Right lobe of liver (tissue), 4 donors: ENCODE measurements at regions not wholly inside any gene's neighbourhood (a gene's known extent, or its start where the extent isn't known, plus 50 kb on each side); places are given as distances from the start of the nearest gene placed in this dataset.

Source experiments
- POLR2A ChIP-seq: fragments of 450-650 bp; IDR thresholded peaks from one replicate; pipeline ENCODE4 v1.6.1; 2017; ENCODE audit warnings: antibody characterized with exemption, mild to moderate bottlenecking
- TF ChIP-seq, protein P1 (sequence below), 4 donors: fragments of 200-600 bp in 3 of 4; fragments of 450-650 bp in 1 of 4; IDR thresholded peaks; one replicate each; pipeline versions ENCODE4 v1.5.1 to v1.8.0; 2016 to 2022; ENCODE audit warnings: antibody characterized with exemption in 4 of 4, mild to moderate bottlenecking in 2 of 4
- donor health status: DM: no; HTN: no; CAD: no.
- donor health status: DM: no; HTN: no; CAD: no.
- donor health status: DM: no; HTN: yes; CAD: no.

DNA sequence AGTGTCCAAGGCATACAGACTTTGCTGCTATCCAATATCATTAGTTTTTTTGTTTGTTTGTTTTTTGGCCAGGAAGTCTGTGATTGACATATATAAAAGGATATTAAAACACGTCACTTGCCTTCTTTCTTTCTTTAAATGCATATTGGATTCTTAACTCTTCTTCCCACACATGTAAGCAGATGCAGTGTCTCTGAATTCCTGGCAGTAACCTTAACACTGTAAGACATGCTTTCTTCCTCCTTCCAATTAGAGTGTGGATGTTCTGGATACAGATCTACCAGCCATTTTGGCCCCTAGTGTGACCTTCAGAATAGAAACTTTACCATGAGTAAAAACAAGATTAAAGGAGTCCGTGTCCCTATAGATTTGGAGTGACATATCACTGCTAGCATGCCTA, 967.4 kb upstream of the PRR20A start:
- TF ChIP-seq POLR2A = no peak
- TF ChIP-seq, protein P1, sequence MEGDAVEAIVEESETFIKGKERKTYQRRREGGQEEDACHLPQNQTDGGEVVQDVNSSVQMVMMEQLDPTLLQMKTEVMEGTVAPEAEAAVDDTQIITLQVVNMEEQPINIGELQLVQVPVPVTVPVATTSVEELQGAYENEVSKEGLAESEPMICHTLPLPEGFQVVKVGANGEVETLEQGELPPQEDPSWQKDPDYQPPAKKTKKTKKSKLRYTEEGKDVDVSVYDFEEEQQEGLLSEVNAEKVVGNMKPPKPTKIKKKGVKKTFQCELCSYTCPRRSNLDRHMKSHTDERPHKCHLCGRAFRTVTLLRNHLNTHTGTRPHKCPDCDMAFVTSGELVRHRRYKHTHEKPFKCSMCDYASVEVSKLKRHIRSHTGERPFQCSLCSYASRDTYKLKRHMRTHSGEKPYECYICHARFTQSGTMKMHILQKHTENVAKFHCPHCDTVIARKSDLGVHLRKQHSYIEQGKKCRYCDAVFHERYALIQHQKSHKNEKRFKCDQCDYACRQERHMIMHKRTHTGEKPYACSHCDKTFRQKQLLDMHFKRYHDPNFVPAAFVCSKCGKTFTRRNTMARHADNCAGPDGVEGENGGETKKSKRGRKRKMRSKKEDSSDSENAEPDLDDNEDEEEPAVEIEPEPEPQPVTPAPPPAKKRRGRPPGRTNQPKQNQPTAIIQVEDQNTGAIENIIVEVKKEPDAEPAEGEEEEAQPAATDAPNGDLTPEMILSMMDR (IDR thresholded peaks at IDR 0.05) = no peak
